ENCODE measurements at regions not wholly inside any gene's neighbourhood (a gene's known extent, or its start where the extent isn't known, plus 50 kb on each side); places are given as distances from the start of the nearest gene placed in this dataset.

- TF ChIP-seq CTCF (optimal IDR thresholded peaks at IDR 0.05 in 1 of 3, IDR thresholded peaks at IDR 0.05 in 1 of 3, conservative IDR thresholded peaks at IDR 0.05 in 1 of 3; ENCODE audit: extremely low read depth in 1 of 3, insufficient read depth in 2 of 3, low read length in 3 of 3) = peak; percentile 72 to 84 (median 75)
- no peak for TF ChIP-seq EZH2 (IDR thresholded peaks at IDR 0.05; ENCODE audit: low read length)
- Histone ChIP-seq H3K9me1 (ENCODE audit: control insufficient read depth, extremely low read depth, insufficient read depth, low read length) (no peaks in the 10 kb centered on the region), H3K36me3 (ENCODE audit: control insufficient read depth in 2 of 2, extremely low read depth in 1 of 2, insufficient read depth in 2 of 2, low read length in 2 of 2) (no peaks in the 10 kb centered on the region), H3K9ac (ENCODE audit: control insufficient read depth, extremely low read depth, insufficient read depth, low read length) (no peak overlapping the region), H3K4me2 (ENCODE audit: control insufficient read depth, extremely low read depth, insufficient read depth, low read depth, low read length) (no peak overlapping the region), H3K27ac (ENCODE audit: control insufficient read depth, insufficient read depth, low read length) (no peak overlapping the region), H3K4me1 (ENCODE audit: control insufficient read depth, extremely low read depth, insufficient read depth, low read length) (no peaks in the 10 kb centered on the region), H3K4me3 (ENCODE audit: control insufficient read depth in 2 of 3, extremely low read depth in 1 of 3, insufficient read depth in 2 of 3, low read depth in 1 of 3, low read length in 3 of 3) (no peak overlapping the region), H2AFZ (ENCODE audit: control insufficient read depth, low read length) (no peak overlapping the region), H3K9me3 (ENCODE audit: control insufficient read depth, low read depth, low read length) (no peaks in the 10 kb centered on the region), H3K27me3 (ENCODE audit: control insufficient read depth, extremely low read depth, insufficient read depth, low read length) (no peaks in the 10 kb centered on the region), H4K20me1 (ENCODE audit: control insufficient read depth, extremely low read depth, insufficient read depth, low read length) (no peaks in the 10 kb centered on the region), H3K79me2 (ENCODE audit: control insufficient read depth, insufficient read depth, low read length) (no peaks in the 10 kb centered on the region)
- FAIRE-seq = no peak
- DNase-seq (ENCODE audit: low read depth, low spot score) = no peak
- dilution Hi-C loops (cut with MboI; ENCODE audit: extremely low pct_ligation_motif_present, low sequenced_read_pairs) = no loop called here
These were observed 279.1 kb upstream of the THRB start for GRCh38 chr3:24773798-24774197.

GRCh38 chr3:24780991-24781390 lies 286.3 kb upstream of the THRB start:
- TF ChIP-seq CTCF (optimal IDR thresholded peaks at IDR 0.05 in 1 of 3, IDR thresholded peaks at IDR 0.05 in 1 of 3, conservative IDR thresholded peaks at IDR 0.05 in 1 of 3; ENCODE audit: extremely low read depth in 1 of 3, insufficient read depth in 2 of 3, low read length in 3 of 3) = no peak
- TF ChIP-seq EZH2 (IDR thresholded peaks at IDR 0.05; ENCODE audit: low read length) = no peak
- H2AFZ ChIP-seq (ENCODE audit: control insufficient read depth, low read length) = no peak overlapping the region
- FAIRE-seq (no peak), DNase-seq (ENCODE audit: low read depth, low spot score) (no peak)
- no peaks in the 10 kb centered on the region for H3K9me1 ChIP-seq (ENCODE audit: control insufficient read depth, extremely low read depth, insufficient read depth, low read length)
- H3K9ac ChIP-seq (ENCODE audit: control insufficient read depth, extremely low read depth, insufficient read depth, low read length) = no peak overlapping the region
- no peak overlapping the region for H3K27ac ChIP-seq (ENCODE audit: control insufficient read depth, insufficient read depth, low read length)
- no peak overlapping the region for H3K4me3 ChIP-seq (ENCODE audit: control insufficient read depth in 2 of 3, extremely low read depth in 1 of 3, insufficient read depth in 2 of 3, low read depth in 1 of 3, low read length in 3 of 3)
- H4K20me1 ChIP-seq (ENCODE audit: control insufficient read depth, extremely low read depth, insufficient read depth, low read length) = no peaks in the 10 kb centered on the region
- dilution Hi-C loops (cut with MboI; ENCODE audit: extremely low pct_ligation_motif_present, low sequenced_read_pairs) = no loop called here
- no peaks in the 10 kb centered on the region for H3K4me1 ChIP-seq (ENCODE audit: control insufficient read depth, extremely low read depth, insufficient read depth, low read length)
- no peaks in the 10 kb centered on the region for H3K79me2 ChIP-seq (ENCODE audit: control insufficient read depth, insufficient read depth, low read length)
- no peaks in the 10 kb centered on the region for H3K27me3 ChIP-seq (ENCODE audit: control insufficient read depth, extremely low read depth, insufficient read depth, low read length)
- no peaks in the 10 kb centered on the region for H3K9me3 ChIP-seq (ENCODE audit: control insufficient read depth, low read depth, low read length)
- no peaks in the 10 kb centered on the region for H3K36me3 ChIP-seq (ENCODE audit: control insufficient read depth in 2 of 2, extremely low read depth in 1 of 2, insufficient read depth in 2 of 2, low read length in 2 of 2)
- H3K4me2 ChIP-seq (ENCODE audit: control insufficient read depth, extremely low read depth, insufficient read depth, low read depth, low read length) = no peak overlapping the region
